OCI-LY1 (cell line): ENCODE measurements at regions not wholly inside any gene's neighbourhood (a gene's known extent, or its start where the extent isn't known, plus 50 kb on each side); places are given as distances from the start of the nearest gene placed in this dataset.
A peak's percentile ranks its signal among the peaks of the same experiment; 100 is the strongest.

Experiments used
- H2AFZ ChIP-seq: fragments of 200-600 bp; sonication (generic), shearing (Covaris generic); 2 replicates; pipeline ENCODE4 v1.6.0; 2014; ENCODE audit warnings: antibody characterized with exemption, mild to moderate bottlenecking, low read length
- H3F3A ChIP-seq: fragments of 200-600 bp; sonication (generic), shearing (Covaris generic); 2 replicates; pipeline ENCODE4 v1.6.0; 2014; ENCODE audit warnings: mild to moderate bottlenecking, antibody characterized with exemption, low read length, moderate library complexity; ENCODE audit not compliant: insufficient read depth
- H3K27ac ChIP-seq: fragments of 200-600 bp; sonication (generic); 2 replicates; pipeline ENCODE4 v1.5.1; 2014; ENCODE audit warnings: low read length, mixed run types, mild to moderate bottlenecking, low read depth; ENCODE audit not compliant: poor library complexity, severe bottlenecking
- H3K27me3 ChIP-seq: fragments of 200-600 bp; sonication (generic); 2 replicates; pipeline ENCODE4 v1.6.0; 2014; ENCODE audit warnings: antibody characterized with exemption, mild to moderate bottlenecking, low read length, moderate library complexity; ENCODE audit not compliant: insufficient read depth
- H3K36me3 ChIP-seq: fragments of 200-600 bp; sonication (generic); 2 replicates; pipeline ENCODE4 v1.6.1; 2014; ENCODE audit warnings: mild to moderate bottlenecking, antibody characterized with exemption, low read length, moderate library complexity, mixed read lengths; ENCODE audit not compliant: insufficient read depth
- H3K4me1 ChIP-seq: fragments of 200-600 bp; sonication (generic); 2 replicates; pipeline ENCODE4 v1.5.1; 2014; ENCODE audit warnings: mild to moderate bottlenecking, low read length, moderate library complexity; ENCODE audit not compliant: insufficient read depth, severe bottlenecking
- H3K4me2 ChIP-seq: fragments of 200-600 bp; sonication (generic), shearing (Covaris generic); 2 replicates; pipeline ENCODE4 v1.6.1; 2014; ENCODE audit warnings: low read length
- H3K4me3 ChIP-seq: fragments of 200-600 bp; sonication (generic); 2 replicates; pipeline ENCODE4 v1.5.1; 2014; ENCODE audit warnings: low read length, low read depth, mild to moderate bottlenecking, mixed read lengths; ENCODE audit not compliant: poor library complexity, severe bottlenecking
- H3K79me2 ChIP-seq: fragments of 200-600 bp; shearing (Covaris generic); 2 replicates; pipeline ENCODE4 v1.6.1; 2016; ENCODE audit warnings: mixed run types, low read length, mixed read lengths; ENCODE audit not compliant: insufficient read depth
- H3K9ac ChIP-seq: fragments of 200-600 bp; sonication (generic), shearing (Covaris generic); 2 replicates; pipeline ENCODE4 v1.6.1; 2014; ENCODE audit warnings: mild to moderate bottlenecking, low read length, mixed read lengths
- H3K9me2 ChIP-seq: fragments of 200-600 bp; sonication (generic), shearing (Covaris generic); 2 replicates; pipeline ENCODE4 v1.6.1; 2014; ENCODE audit warnings: low read depth, mild to moderate bottlenecking, low read length, mixed read lengths
- H3K9me3 ChIP-seq: fragments of 200-600 bp; shearing (Covaris generic); 2 replicates; pipeline ENCODE4 v1.6.1; 2014; ENCODE audit warnings: low read length, mixed read lengths
- H4K20me1 ChIP-seq: fragments of 200-600 bp; sonication (generic), shearing (Covaris generic); 2 replicates; pipeline ENCODE4 v1.6.0; 2016; ENCODE audit warnings: mild to moderate bottlenecking, low read length; ENCODE audit not compliant: insufficient read depth
- EZH2 ChIP-seq: fragments of 200-600 bp; sonication (generic), shearing (Covaris generic); IDR thresholded peaks from 2 replicates; pipeline ENCODE4 v1.8.0; 2017; ENCODE audit warnings: borderline replicate concordance, mixed run types, mild to moderate bottlenecking, antibody characterized with exemption, low read length, moderate library complexity, mixed read lengths
- TF ChIP-seq, protein P1 (sequence below): fragments of 200-600 bp; sonication (generic), shearing (Covaris generic); IDR thresholded peaks from 2 replicates; pipeline ENCODE4 v1.5.1; 2017; ENCODE audit warnings: mild to moderate bottlenecking, antibody characterized with exemption, low read length, moderate library complexity, mixed read lengths

DNA sequence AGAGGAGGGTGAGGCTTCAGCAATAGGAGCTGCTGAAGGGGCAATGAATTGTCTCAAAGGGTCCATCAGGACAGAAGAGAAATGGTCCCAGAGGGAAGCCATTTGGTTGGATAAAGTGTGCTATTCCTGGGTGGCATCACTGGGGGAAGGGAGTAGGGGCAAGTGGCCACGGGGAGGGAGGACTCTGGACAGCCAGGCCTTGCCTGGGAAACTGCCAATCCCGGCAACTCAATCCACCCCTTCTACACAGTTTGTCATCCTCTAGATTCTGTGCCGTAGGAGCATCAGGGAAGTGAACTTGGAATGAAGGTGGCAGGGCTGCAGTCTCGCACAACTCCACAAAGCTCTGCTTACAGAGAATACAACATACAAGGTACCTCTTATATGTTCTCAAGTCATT is 59.5 kb upstream of the RIPOR2 start:
- Histone ChIP-seq H3K79me2 (peaks cover under 1% of the 10 kb centered on the region; the same call in 1 of the 2 replicates), H4K20me1 (no peaks in the 10 kb centered on the region), H3K27ac (no peak overlapping the region), H3K9me3 (peaks cover 6% of the 10 kb centered on the region; the same call in 1 of the 2 replicates), H3K4me2 (no peak overlapping the region), H3K4me3 (no peak overlapping the region), H3K4me1 (peaks cover 38% of the 10 kb centered on the region), H3K9me2 (no peaks in the 10 kb centered on the region), H2AFZ (no peak overlapping the region), H3K9ac (no peak overlapping the region), H3F3A (no peaks in the 10 kb centered on the region), H3K36me3 (no peaks in the 10 kb centered on the region), H3K27me3 (no peaks in the 10 kb centered on the region)
- TF ChIP-seq, protein P1, sequence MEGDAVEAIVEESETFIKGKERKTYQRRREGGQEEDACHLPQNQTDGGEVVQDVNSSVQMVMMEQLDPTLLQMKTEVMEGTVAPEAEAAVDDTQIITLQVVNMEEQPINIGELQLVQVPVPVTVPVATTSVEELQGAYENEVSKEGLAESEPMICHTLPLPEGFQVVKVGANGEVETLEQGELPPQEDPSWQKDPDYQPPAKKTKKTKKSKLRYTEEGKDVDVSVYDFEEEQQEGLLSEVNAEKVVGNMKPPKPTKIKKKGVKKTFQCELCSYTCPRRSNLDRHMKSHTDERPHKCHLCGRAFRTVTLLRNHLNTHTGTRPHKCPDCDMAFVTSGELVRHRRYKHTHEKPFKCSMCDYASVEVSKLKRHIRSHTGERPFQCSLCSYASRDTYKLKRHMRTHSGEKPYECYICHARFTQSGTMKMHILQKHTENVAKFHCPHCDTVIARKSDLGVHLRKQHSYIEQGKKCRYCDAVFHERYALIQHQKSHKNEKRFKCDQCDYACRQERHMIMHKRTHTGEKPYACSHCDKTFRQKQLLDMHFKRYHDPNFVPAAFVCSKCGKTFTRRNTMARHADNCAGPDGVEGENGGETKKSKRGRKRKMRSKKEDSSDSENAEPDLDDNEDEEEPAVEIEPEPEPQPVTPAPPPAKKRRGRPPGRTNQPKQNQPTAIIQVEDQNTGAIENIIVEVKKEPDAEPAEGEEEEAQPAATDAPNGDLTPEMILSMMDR = no peak
- no peak for TF ChIP-seq EZH2

DNA sequence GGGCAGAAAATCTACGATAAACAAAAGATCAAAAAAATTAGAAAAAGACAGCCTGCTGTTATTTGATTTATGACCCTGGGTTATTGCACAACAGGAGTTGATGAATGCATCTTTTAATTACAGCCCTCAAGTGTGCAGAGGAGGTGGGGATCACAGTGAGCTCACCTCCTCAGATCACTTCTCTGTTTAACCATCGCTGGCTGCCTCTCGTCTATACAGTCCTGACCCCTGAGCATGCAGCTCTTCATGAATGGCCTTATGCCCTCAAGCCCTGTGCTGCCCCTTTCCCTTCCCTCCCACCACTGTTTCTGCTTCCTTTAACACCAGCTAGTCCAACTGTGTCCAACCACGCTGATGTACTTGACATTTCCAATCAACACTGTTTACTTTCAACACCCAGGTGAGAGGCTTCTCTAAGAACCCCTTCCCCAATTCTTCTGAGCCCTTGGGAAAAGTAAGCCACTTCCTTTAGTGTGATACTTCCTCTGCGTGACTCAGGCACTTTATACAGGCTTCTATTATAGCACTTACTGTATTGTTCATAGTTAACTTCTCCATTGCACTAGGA is 60.6 kb upstream of the RIPOR2 start:
- H3K9me2 ChIP-seq = no peaks in the 10 kb centered on the region
- H4K20me1 ChIP-seq = no peaks in the 10 kb centered on the region
- no peak overlapping the region for H3K4me2 ChIP-seq
- TF ChIP-seq, protein P1 = no peak
- TF ChIP-seq EZH2 = no peak
- no peak overlapping the region for H2AFZ ChIP-seq
- H3K4me1 ChIP-seq = peaks cover 33% of the 10 kb centered on the region
- no peak overlapping the region for H3K27ac ChIP-seq
- no peaks in the 10 kb centered on the region for H3K27me3 ChIP-seq
- peaks cover 6% of the 10 kb centered on the region; the same call in 1 of the 2 replicates for H3K9me3 ChIP-seq
- no peaks in the 10 kb centered on the region for H3K36me3 ChIP-seq
- no peaks in the 10 kb centered on the region for H3F3A ChIP-seq
- no peak overlapping the region for H3K4me3 ChIP-seq
- no peaks in the 10 kb centered on the region for H3K79me2 ChIP-seq
- H3K9ac ChIP-seq = no peak overlapping the region

DNA sequence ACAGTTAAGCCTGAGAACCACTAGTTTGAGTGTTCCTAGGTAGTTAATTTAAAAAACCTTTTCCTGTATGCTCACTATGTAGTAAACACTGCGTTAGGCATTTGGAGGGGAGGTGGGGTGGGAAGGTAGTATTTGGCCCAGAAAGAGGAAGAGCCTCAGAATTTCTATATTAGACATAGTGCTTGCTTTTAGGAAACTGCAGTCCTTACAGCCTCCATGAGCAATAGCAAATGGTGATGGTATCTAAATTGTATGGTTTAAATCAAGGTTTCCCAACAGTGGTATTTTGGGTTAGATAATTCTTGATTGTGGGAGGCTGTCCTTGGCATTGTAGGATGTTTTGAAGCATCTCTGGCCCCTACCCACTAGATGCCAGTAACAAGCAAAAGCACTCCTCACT is 61.5 kb upstream of the RIPOR2 start:
- Histone ChIP-seq H3K4me3 (no peak overlapping the region), H3K27ac (peak overlapping the region; percentile 9), H3K4me1 (peaks cover 24% of the 10 kb centered on the region), H3K27me3 (no peaks in the 10 kb centered on the region), H3K9ac (no peak overlapping the region; the same call in 1 of the 2 replicates), H3K9me2 (no peaks in the 10 kb centered on the region), H3K79me2 (no peaks in the 10 kb centered on the region), H4K20me1 (no peaks in the 10 kb centered on the region), H2AFZ (no peak overlapping the region), H3K4me2 (no peak overlapping the region; the same call in 1 of the 2 replicates), H3K9me3 (peaks cover 6% of the 10 kb centered on the region; the same call in 1 of the 2 replicates), H3K36me3 (no peaks in the 10 kb centered on the region), H3F3A (no peaks in the 10 kb centered on the region)
- TF ChIP-seq, protein P1 = no peak
- TF ChIP-seq EZH2 = no peak
